Rectal smooth muscle tissue (tissue), 1 donor: ENCODE measurements at regions not wholly inside any gene's neighbourhood (a gene's known extent, or its start where the extent isn't known, plus 50 kb on each side); places are given as distances from the start of the nearest gene placed in this dataset.
"Not testable (repeated sequence)": the region's sequence is repeated elsewhere in the genome, so short reads cannot be mapped to it uniquely, and the experiment has no call there.

ENCODE experiments used
- H3K27ac ChIP-seq: one replicate; pipeline ENCODE4 v1.7.0; 2013; ENCODE audit warnings: low read depth, low read length, inconsistent platforms
- H3K27me3 ChIP-seq: one replicate; pipeline ENCODE4 v1.7.0; 2013; ENCODE audit warnings: low read length; ENCODE audit not compliant: control insufficient read depth, insufficient read depth
- H3K36me3 ChIP-seq: one replicate; pipeline ENCODE4 v1.7.0; 2013; ENCODE audit warnings: low read length; ENCODE audit not compliant: control insufficient read depth, insufficient read depth
- H3K4me1 ChIP-seq: one replicate; pipeline ENCODE4 v1.7.0; 2013; ENCODE audit warnings: low read length; ENCODE audit not compliant: control insufficient read depth, insufficient read depth
- H3K4me3 ChIP-seq: one replicate; pipeline ENCODE4 v1.7.0; 2013; ENCODE audit warnings: low read length
- H3K9ac ChIP-seq: one replicate; pipeline ENCODE4 v1.7.0; 2013; ENCODE audit warnings: low read length

GRCh38 chr5:101346447-101346846 is 443.4 kb upstream of the ST8SIA4 start:
- no peaks in the 10 kb centered on the region for H3K4me1 ChIP-seq
- H3K36me3 ChIP-seq, result no peaks in the 10 kb centered on the region
- no peaks in the 10 kb centered on the region for H3K27me3 ChIP-seq
- H3K27ac ChIP-seq, result no peak overlapping the region
- no peak overlapping the region for H3K4me3 ChIP-seq
- H3K9ac ChIP-seq, result no peak overlapping the region

DNA sequence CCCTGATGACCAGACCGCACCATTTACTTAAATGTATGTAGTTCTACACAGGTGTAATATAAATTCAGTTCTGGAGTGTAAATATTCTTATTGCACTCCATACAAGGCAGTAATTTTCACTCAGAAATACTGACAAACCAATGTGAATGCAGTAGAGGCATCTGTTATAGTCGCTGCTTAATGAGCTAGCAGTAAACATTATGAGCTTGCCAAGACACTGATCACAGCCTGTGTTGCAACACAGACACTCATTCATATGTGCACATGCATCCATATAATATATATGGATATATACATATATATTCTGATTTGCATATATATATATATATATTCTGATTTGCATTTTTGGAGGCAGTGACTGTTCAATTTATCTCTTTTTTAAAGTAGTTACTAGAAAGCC is 435.1 kb upstream of the ST8SIA4 start:
- Histone ChIP-seq H3K36me3 (no peaks in the 10 kb centered on the region), H3K27ac (no peak overlapping the region), H3K4me1 (no peaks in the 10 kb centered on the region), H3K9ac (no peak overlapping the region), H3K4me3 (no peak overlapping the region), H3K27me3 (no peaks in the 10 kb centered on the region)

- Histone ChIP-seq H3K4me1 (no peaks in the 10 kb centered on the region), H3K27me3 (no peaks in the 10 kb centered on the region), H3K9ac (no peak overlapping the region), H3K36me3 (no peaks in the 10 kb centered on the region), H3K4me3 (no peak overlapping the region), H3K27ac (no peak overlapping the region)
Measured at GRCh38 chr5:101327816-101328215, 424.7 kb upstream of the ST8SIA4 start.

DNA sequence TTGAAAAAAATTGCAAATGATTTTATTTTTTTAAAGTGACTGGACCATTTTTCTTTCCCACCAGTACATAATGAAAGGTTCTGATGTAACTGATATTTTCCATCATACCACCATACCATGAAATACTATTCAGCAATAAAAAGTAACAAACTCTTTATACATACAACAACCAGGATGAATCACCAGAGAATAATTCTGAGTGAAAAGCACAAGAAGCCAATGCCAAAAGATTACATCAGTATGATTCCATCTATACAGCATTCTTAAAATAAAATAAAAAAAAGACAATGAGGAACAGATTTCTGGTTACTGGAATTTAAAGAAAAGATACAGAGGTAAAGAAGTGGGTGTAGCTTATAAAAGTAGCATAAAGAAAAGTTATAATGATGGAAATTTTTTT is 423.7 kb upstream of the ST8SIA4 start:
- Histone ChIP-seq H3K27ac (no peak overlapping the region), H3K36me3 (no peaks in the 10 kb centered on the region), H3K4me3 (no peak overlapping the region), H3K4me1 (no peaks in the 10 kb centered on the region), H3K9ac (no peak overlapping the region), H3K27me3 (no peaks in the 10 kb centered on the region)

DNA sequence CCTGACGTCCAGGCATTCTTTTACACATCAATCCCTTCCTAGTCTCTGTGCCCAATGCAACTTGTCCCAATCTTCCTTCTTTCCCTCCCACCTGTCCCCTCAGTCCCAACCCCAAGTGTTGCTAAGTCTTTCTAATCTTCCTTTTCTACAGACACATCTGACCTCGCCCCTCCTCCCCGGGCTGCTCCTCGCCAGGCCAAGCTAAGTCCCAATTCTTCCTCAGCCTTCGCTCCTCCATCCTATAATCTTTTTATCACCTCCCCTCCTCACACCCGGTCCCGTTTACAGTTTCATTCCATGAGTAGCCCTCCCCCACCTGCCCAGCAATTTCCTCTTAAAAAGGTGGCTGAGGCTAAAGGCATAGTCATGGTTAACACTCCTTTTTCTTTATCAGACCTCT is 413.3 kb upstream of the ST8SIA4 start:
- H3K4me3 ChIP-seq, H3K4me1 ChIP-seq, H3K27me3 ChIP-seq, H3K27ac ChIP-seq, H3K9ac ChIP-seq, H3K36me3 ChIP-seq: not testable (repeated sequence)

DNA sequence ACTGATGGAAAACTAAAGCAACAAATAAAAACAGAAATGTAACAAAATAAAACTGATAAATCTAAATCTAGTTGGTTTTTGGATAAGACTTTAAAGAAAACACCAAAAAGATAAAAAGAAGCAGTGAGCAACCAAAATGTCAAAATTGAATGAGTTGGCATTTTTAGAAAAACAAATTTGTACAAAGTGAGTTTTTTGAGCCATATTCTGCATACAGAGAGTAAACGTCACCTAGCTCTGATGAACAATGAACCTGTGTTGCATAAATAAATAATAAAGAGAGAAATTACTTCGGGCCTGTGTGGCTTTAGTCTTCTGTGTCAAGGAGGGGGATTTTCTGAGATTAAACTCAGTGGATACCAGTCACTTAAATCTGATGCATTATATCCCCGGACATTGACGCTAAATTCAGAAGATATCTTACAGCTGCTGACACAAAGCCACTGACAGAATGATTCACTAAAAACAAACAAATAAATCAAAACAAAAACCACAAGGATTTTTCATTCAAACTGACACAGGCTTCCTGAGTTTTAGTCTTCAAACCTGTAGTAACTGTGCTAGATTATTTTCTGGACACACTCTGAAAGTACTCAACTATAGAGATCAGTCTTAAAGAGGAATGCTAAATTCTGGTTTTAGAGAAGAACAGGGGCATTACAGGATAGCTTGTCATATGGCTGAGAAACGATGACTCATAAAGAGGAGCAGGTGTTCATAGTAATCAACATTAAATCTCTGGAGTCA is 403.5 kb upstream of the ST8SIA4 start:
- Histone ChIP-seq H3K36me3 (no peaks in the 10 kb centered on the region), H3K27me3 (no peaks in the 10 kb centered on the region), H3K4me1 (no peaks in the 10 kb centered on the region), H3K9ac (no peak overlapping the region), H3K4me3 (no peak overlapping the region), H3K27ac (no peak overlapping the region)

DNA sequence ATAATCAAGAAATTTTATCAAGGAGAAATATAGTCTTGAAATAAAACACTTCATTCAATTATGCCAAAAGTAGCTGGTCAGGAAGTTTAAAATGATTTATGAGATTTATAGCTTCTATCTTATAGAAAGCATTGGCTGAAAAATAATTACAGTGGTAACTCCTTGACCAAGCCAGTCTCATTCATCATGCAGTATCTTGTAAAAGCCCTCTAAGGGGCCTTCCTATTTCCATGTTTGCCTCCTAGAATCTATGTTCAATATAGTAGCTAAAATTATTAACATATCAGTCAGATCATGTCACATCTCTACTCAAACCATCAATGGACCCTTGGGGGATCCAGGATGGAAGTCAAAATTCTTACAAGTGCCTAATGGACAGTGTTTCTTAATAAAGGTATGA is 393.4 kb upstream of the ST8SIA4 start:
- no peak overlapping the region for H3K9ac ChIP-seq
- no peaks in the 10 kb centered on the region for H3K36me3 ChIP-seq
- no peak overlapping the region for H3K4me3 ChIP-seq
- H3K27ac ChIP-seq, result no peak overlapping the region
- no peaks in the 10 kb centered on the region for H3K27me3 ChIP-seq
- no peaks in the 10 kb centered on the region for H3K4me1 ChIP-seq

GRCh38 chr5:101292199-101292598 is 389.1 kb upstream of the ST8SIA4 start:
- H3K27ac ChIP-seq, result no peak overlapping the region
- H3K27me3 ChIP-seq, result no peaks in the 10 kb centered on the region
- no peaks in the 10 kb centered on the region for H3K36me3 ChIP-seq
- H3K9ac ChIP-seq, result no peak overlapping the region
- H3K4me1 ChIP-seq, result no peaks in the 10 kb centered on the region
- H3K4me3 ChIP-seq, result no peak overlapping the region

DNA sequence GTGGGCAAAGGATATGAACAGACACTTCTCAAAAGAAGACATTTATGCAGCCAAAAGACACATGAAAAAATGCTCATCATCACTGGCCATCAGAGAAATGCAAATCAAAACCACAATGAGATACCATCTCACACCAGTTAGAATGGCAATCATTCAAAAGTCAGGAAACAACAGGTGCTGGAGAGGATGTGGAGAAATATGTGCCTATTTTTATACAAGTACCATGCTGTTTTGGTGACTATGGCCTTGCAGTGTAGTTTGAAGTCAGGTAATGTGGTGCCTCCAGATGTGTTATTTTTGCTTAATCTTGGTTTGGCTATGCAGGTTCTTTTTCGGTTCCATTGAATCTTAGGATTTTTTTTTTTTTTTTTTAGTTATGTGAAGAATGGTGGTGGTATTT is 387.7 kb upstream of the ST8SIA4 start:
- H3K9ac ChIP-seq, H3K27ac ChIP-seq, H3K4me3 ChIP-seq, H3K27me3 ChIP-seq, H3K36me3 ChIP-seq, H3K4me1 ChIP-seq: not testable (repeated sequence)

DNA sequence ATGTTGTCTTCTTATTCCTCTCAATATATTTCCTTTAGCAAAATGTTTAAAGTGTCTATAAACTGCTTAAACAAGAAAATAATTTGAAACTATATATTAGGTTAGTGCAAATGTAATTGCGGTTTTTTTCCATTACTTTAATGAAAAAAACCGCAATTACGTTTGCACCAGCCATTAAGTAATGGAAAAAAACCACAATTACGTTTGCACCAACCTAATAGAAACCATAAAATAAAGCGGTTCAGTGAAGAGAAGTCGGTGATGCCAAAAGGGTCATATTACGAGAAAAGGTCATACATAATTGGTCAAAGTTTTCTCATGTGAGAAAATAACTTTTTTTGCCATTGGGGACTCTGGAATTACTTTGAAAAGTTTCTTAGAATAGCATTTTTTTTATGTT is 385.6 kb upstream of the ST8SIA4 start:
- Histone ChIP-seq H3K36me3 (no peaks in the 10 kb centered on the region), H3K4me1 (no peaks in the 10 kb centered on the region), H3K27me3 (no peaks in the 10 kb centered on the region), H3K9ac (no peak overlapping the region), H3K27ac (no peak overlapping the region), H3K4me3 (no peak overlapping the region)

GRCh38 chr5:101284736-101285375 is 381.8 kb upstream of the ST8SIA4 start:
- Histone ChIP-seq H3K4me3 (no peak overlapping the region), H3K9ac (no peak overlapping the region), H3K27me3 (no peaks in the 10 kb centered on the region), H3K4me1 (no peaks in the 10 kb centered on the region), H3K27ac (no peak overlapping the region), H3K36me3 (no peaks in the 10 kb centered on the region)

GRCh38 chr5:101283938-101284337 is 380.9 kb upstream of the ST8SIA4 start:
- H3K27me3 ChIP-seq, H3K4me3 ChIP-seq: not testable (repeated sequence)

DNA sequence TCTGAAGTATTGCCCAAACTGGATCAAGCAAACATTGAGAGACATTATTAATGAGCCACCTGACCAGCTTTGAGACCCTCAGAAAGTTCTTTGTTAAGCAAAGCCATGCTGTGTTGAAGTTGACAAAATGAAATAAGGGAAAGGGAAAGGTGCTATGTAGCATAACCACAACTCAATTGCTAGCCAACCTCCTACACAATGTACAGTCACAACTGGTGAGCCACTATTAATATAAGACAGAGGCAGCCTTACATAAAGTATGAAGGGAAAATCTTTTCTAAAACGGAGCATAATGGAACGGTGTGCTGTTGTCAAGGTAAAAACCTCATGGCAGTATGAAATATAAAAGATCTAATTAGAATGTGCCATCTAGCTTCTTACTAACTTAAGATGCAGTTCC is 375.8 kb upstream of the ST8SIA4 start:
- Histone ChIP-seq H3K9ac (no peak overlapping the region), H3K27me3 (no peaks in the 10 kb centered on the region), H3K36me3 (no peaks in the 10 kb centered on the region), H3K4me1 (no peaks in the 10 kb centered on the region), H3K4me3 (no peak overlapping the region), H3K27ac (no peak overlapping the region)

More at GRCh38 chr5:101283938-101284337, 380.9 kb upstream of the ST8SIA4 start:
- H3K27ac ChIP-seq, H3K4me1 ChIP-seq, H3K9ac ChIP-seq, H3K36me3 ChIP-seq: not testable (repeated sequence)
